K562 (cell line): ENCODE measurements at regions not wholly inside any gene's neighbourhood (a gene's known extent, or its start where the extent isn't known, plus 50 kb on each side); places are given as distances from the start of the nearest gene placed in this dataset.

Source experiments
- ATAC-seq: fragments of 200-7000 bp; cut with Tn5 transposase; 3 replicates; pipeline ENCODE4 v1.9.1; 2020; ENCODE audit warnings: moderate library complexity
- BruUV-seq: library from RNA; stranded (reverse); fragments of 400-500 nt; replicated peaks from 2 replicates; lab custom pipeline; 2021; lab: Mats Ljungman, UMichigan
- CTCF ChIA-PET: fragments of 300-600 bp; formaldehyde crosslinking; extraction: SDS; loops from one replicate; lab custom pipeline; 2021; ENCODE audit warnings: low intra/inter-chr PET ratio; lab: Yijun Ruan, JAX
- POLR2A ChIA-PET: fragments of 300-600, 350-650 bp; sonication (Branson Sonifier 250); formaldehyde crosslinking; extraction: SDS; loops from one replicate; lab custom pipeline; 2021; ENCODE audit warnings: antibody characterized with exemption, inconsistent platforms; lab: Yijun Ruan, JAX
- DNase-seq, 4 experiments: peaks; one replicate each; pipeline versions ENCODE4 v3.0.0 to v3.0.0-alpha.2; 2011 to 2018; ENCODE audit warnings: low spot score in 3 of 4, mixed read lengths in 3 of 4; ENCODE audit errors: extremely low read depth in 1 of 4
- FAIRE-seq: peaks from 2 replicates; lab custom pipeline; 2011; peaks lifted over from hg19 to GRCh38; lab: Jason Lieb, UNC
- H2AFZ ChIP-seq: 2 replicates; pipeline ENCODE4 v1.6.0; 2011; ENCODE audit warnings: low read depth, low read length, control low read depth, inconsistent platforms
- H3K27ac ChIP-seq: fragments of 200-600 bp; 3 replicates; pipeline ENCODE4 v1.8.0; 2011; ENCODE audit warnings: low read depth, mild to moderate bottlenecking, control low read depth, inconsistent platforms, low read length, moderate library complexity, mixed read lengths; ENCODE audit errors: extremely low read depth
- H3K27me3 ChIP-seq, 2 experiments: fragments of 300-600 bp in 1 of 2; 2 replicates in 1 of 2; 3 replicates in 1 of 2; pipeline versions ENCODE4 v1.6.0 to v1.8.0; 2011; ENCODE audit warnings: inconsistent platforms in 2 of 2, low read length in 2 of 2, mild to moderate bottlenecking in 1 of 2, mixed read lengths in 1 of 2, moderate library complexity in 1 of 2; ENCODE audit not compliant: control insufficient read depth in 2 of 2, insufficient read depth in 2 of 2
- H3K36me3 ChIP-seq: fragments of 300-600 bp; 3 replicates; pipeline ENCODE4 v1.8.0; 2011; ENCODE audit warnings: mild to moderate bottlenecking, low read length, inconsistent platforms; ENCODE audit not compliant: control insufficient read depth, insufficient read depth
- H3K4me1 ChIP-seq, 2 experiments: fragments of 200-600 bp in 1 of 2; replicated peaks in 1 of 2; 2 replicates in 1 of 2; 3 replicates in 1 of 2; pipeline versions ENCODE4 v1.5.1 to v1.8.0; 2011; ENCODE audit warnings: inconsistent platforms in 2 of 2, low read length in 2 of 2, mild to moderate bottlenecking in 1 of 2, mixed read lengths in 1 of 2, moderate library complexity in 1 of 2; ENCODE audit not compliant: control insufficient read depth in 2 of 2, insufficient read depth in 2 of 2
- H3K4me2 ChIP-seq: 2 replicates; pipeline ENCODE4 v1.6.1; 2011; ENCODE audit warnings: low read length, control low read depth, inconsistent platforms, mixed read lengths; ENCODE audit not compliant: insufficient read depth
- H3K4me3 ChIP-seq: fragments of 200-600 bp; sonication (generic), shearing (Covaris generic); 2 replicates; pipeline ENCODE4 v1.5.1; 2016; ENCODE audit warnings: control low read depth, inconsistent platforms
- H3K79me2 ChIP-seq: fragments of 200-600 bp; 3 replicates; pipeline ENCODE4 v1.8.0; 2011; ENCODE audit warnings: low read length, inconsistent platforms; ENCODE audit not compliant: control insufficient read depth, insufficient read depth
- H3K9ac ChIP-seq, 2 experiments: 2 replicates each; pipeline versions ENCODE4 v1.6.0 to v1.6.1; 2011; ENCODE audit warnings: low read depth in 2 of 2, low read length in 2 of 2, control low read depth in 1 of 2, inconsistent platforms in 1 of 2, mild to moderate bottlenecking in 1 of 2, mixed read lengths in 1 of 2; ENCODE audit not compliant: insufficient read depth in 1 of 2
- H3K9me1 ChIP-seq: one replicate; pipeline ENCODE4 v1.6.0; 2011; ENCODE audit warnings: inconsistent platforms, mild to moderate bottlenecking, low read length, moderate library complexity; ENCODE audit not compliant: control insufficient read depth, insufficient read depth
- H3K9me3 ChIP-seq: replicated peaks from 2 replicates; pipeline ENCODE4 v1.5.1; 2011; ENCODE audit warnings: low read depth, low read length, inconsistent platforms; ENCODE audit not compliant: control insufficient read depth, insufficient read depth
- H4K20me1 ChIP-seq: replicated peaks from 2 replicates; pipeline ENCODE4 v1.6.1; 2011; ENCODE audit warnings: low read length, inconsistent platforms, mixed read lengths; ENCODE audit not compliant: control insufficient read depth, insufficient read depth
- BRD4 ChIP-seq: fragments of 200-600 bp; sonication (generic); IDR thresholded peaks from 2 replicates; pipeline ENCODE4 v1.6.1; 2017; ENCODE audit warnings: inconsistent platforms
- CBX1 ChIP-seq: sonication (generic); IDR thresholded peaks from 2 replicates; pipeline ENCODE4 v1.6.1; 2016; ENCODE audit warnings: antibody characterized with exemption, low read depth, mild to moderate bottlenecking
- CTBP1 ChIP-seq: fragments of 450-650 bp; IDR thresholded peaks from 2 replicates; pipeline ENCODE4 v1.6.1; 2016; ENCODE audit warnings: borderline replicate concordance
- HDAC6 ChIP-seq: IDR thresholded peaks from 2 replicates; pipeline ENCODE4 v1.6.1; 2012; ENCODE audit warnings: low read depth, mild to moderate bottlenecking, control low read depth, inconsistent platforms, low read length, moderate library complexity
- L3MBTL2 ChIP-seq: fragments of 450-650 bp; IDR thresholded peaks from 2 replicates; pipeline ENCODE4 v1.6.1; 2016; ENCODE audit warnings: mild to moderate bottlenecking, moderate library complexity
- MCM5 ChIP-seq: fragments of 450-650 bp; IDR thresholded peaks from 2 replicates; pipeline ENCODE4 v1.6.1; 2016; ENCODE audit warnings: low read depth
- NR2C2 ChIP-seq, 2 experiments: fragments of 200-800 bp in 1 of 2; sonication (Bioruptor generic) in 1 of 2; sonication (generic) in 1 of 2; formaldehyde crosslinking in 1 of 2; IDR thresholded peaks; 2 replicates each; pipeline versions ENCODE4 v1.6.1 to v1.8.0; 2016 to 2022; ENCODE audit warnings: mild to moderate bottlenecking in 1 of 2, missing compliant biosample characterization in 1 of 2, missing genetic modification characterization in 1 of 2, missing genetic modification reagents in 1 of 2
- RAD51 ChIP-seq: fragments of 450-650 bp; IDR thresholded peaks from 2 replicates; pipeline ENCODE4 v1.7.1; 2016; ENCODE audit warnings: low read depth, mild to moderate bottlenecking, borderline replicate concordance
- RBM17 ChIP-seq: fragments of 200-400 bp; formaldehyde crosslinking; IDR thresholded peaks from 2 replicates; pipeline ENCODE4 v1.6.1; 2017; ENCODE audit warnings: low read depth, mild to moderate bottlenecking, low read length, borderline replicate concordance
- THRAP3 ChIP-seq: fragments of 450-650 bp; IDR thresholded peaks from 2 replicates; pipeline ENCODE4 v1.6.1; 2016; ENCODE audit warnings: mild to moderate bottlenecking, inconsistent platforms, borderline replicate concordance
- ZFPM2 ChIP-seq: fragments of 250-450 bp; sonication (Bioruptor Pico); IDR thresholded peaks from 2 replicates; pipeline ENCODE4 v1.5.1; 2022; ENCODE audit warnings: mild to moderate bottlenecking
- ZNF77 ChIP-seq: fragments of 250-450 bp; sonication (Bioruptor Pico); IDR thresholded peaks from 2 replicates; pipeline ENCODE4 v1.5.0; 2020
- ZNF785 ChIP-seq: fragments of 250-450 bp; sonication (Bioruptor Pico); IDR thresholded peaks from 2 replicates; pipeline ENCODE4 v1.4.0; 2020; ENCODE audit warnings: mild to moderate bottlenecking
- WGBS: fragments of 100-300 bp; shearing (Covaris generic); methylation state at CpG from one replicate; pipeline ENCODE4 v1.1.6; 2016; ENCODE audit warnings: low coverage, mixed read lengths; ENCODE audit not compliant: insufficient coverage; ENCODE audit errors: missing lambda C conversion rate; 5-methylcytosine and 5-hydroxymethylcytosine counted together
- in situ Hi-C: fragments of 300-500 bp; cut with MboI; formaldehyde crosslinking; loops from 4 replicates; pipeline ENCODE4 v1.15.0; 2018; ENCODE audit warnings: inconsistent platforms, mixed read lengths
- intact Hi-C: fragments of 100-400 bp; cut with micrococcal nuclease; formaldehyde crosslinking; loops from 2 replicates; pipeline ENCODE4 v1.14.2; 2022
- TF ChIP-seq, protein P1 (sequence below): fragments of 250-450 bp; sonication (Bioruptor Pico); IDR thresholded peaks from 2 replicates; pipeline ENCODE4 v1.5.0; 2021
- TF ChIP-seq, protein P2 (sequence below): sonication (generic); formaldehyde crosslinking; IDR thresholded peaks from 2 replicates; pipeline ENCODE4 v1.8.1; 2022; ENCODE audit warnings: missing genetic modification reagents
- TF ChIP-seq, protein P3 (sequence below): fragments of 250-450 bp; sonication (Bioruptor Pico); IDR thresholded peaks from 2 replicates; pipeline ENCODE4 v1.5.0; 2021; ENCODE audit warnings: mild to moderate bottlenecking, borderline replicate concordance
- TF ChIP-seq, protein P4 (sequence below): fragments of 250-450 bp; sonication (Bioruptor Pico); IDR thresholded peaks from 2 replicates; pipeline ENCODE4 v1.9.0; 2021; ENCODE audit warnings: mild to moderate bottlenecking, inconsistent platforms

DNA sequence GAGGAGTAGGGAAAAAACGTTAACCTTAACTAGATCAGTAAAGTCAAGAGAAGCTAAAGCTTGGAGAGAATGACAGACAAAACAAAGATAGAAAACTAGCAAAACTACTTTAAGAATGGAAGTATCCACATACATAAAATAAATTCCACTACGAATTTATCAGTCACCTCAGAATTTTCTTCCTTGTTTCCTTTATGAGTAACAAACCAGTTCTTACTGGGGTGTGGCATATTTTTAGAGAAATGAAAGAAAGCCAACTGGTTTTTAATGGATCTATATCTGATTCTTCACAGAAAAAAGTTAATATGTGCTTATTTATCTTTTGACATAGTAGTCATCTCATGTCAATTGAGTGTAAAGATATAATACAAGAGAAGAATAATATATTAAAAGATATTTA is 2033.7 kb upstream of the CELF4 start (continued):
- TF ChIP-seq, protein P1, sequence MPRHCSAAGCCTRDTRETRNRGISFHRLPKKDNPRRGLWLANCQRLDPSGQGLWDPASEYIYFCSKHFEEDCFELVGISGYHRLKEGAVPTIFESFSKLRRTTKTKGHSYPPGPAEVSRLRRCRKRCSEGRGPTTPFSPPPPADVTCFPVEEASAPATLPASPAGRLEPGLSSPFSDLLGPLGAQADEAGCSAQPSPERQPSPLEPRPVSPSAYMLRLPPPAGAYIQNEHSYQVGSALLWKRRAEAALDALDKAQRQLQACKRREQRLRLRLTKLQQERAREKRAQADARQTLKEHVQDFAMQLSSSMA (CRISPR knock-in tag): no peak
- no peak for TF ChIP-seq CBX1
- TF ChIP-seq, all 486 proteins: peak for 0

DNA sequence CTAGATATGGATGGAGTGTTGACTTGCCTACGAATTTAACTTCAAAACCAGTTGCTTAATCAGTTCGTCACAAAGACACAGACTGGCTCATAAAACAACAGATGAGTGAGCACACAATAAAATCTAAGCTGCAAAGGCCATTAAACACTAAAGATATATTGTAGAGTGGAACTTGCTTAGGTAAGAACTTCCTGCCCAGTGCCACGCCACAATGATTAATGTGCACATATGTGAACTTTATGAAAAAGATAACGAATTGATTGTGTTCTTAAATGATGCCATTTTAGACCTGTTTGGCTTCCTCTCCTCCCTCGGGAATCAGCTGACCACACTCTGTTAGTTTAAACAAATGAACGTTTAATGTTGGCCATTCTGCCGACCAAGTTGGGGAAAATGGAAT is 2031.3 kb upstream of the CELF4 start:
- DNase-seq: no peak
- no peak overlapping the region for H3K9ac ChIP-seq
- no peaks in the 10 kb centered on the region for H3K9me3 ChIP-seq
- H3K79me2 ChIP-seq: no peaks in the 10 kb centered on the region
- intact Hi-C loops: no loop called here
- H4K20me1 ChIP-seq: no peaks in the 10 kb centered on the region
- in situ Hi-C loops: no loop called here
- no peak overlapping the region for H3K27ac ChIP-seq
- ATAC-seq: no peak
- no peaks in the 10 kb centered on the region for H3K9me1 ChIP-seq
- no TSS peak for BruUV-seq
- 0% methylated on average over 6 of the region's 7 CpGs for WGBS
- H3K27me3 ChIP-seq: no peaks in the 10 kb centered on the region
- no peak overlapping the region for H3K4me3 ChIP-seq
- no peaks in the 10 kb centered on the region for H3K4me1 ChIP-seq
- H3K4me2 ChIP-seq: no peak overlapping the region
- no peak for FAIRE-seq
- H2AFZ ChIP-seq: no peak overlapping the region
- CTCF ChIA-PET: no interaction called here
- POLR2A ChIA-PET: no interaction called here
- no peaks in the 10 kb centered on the region for H3K36me3 ChIP-seq
- TF ChIP-seq NR2C2 (CRISPR knock-in tag; IDR thresholded peaks at IDR 0.05): no peak
- TF ChIP-seq NR2C2 (tag; IDR thresholded peaks at IDR 0.05): no peak
- TF ChIP-seq THRAP3: no peak
- no peak for TF ChIP-seq BRD4
- TF ChIP-seq ZNF785 (CRISPR knock-in tag): no peak
- TF ChIP-seq ZFPM2 (CRISPR knock-in tag): no peak
- no peak for TF ChIP-seq ZNF77 (CRISPR knock-in tag)
- no peak for TF ChIP-seq L3MBTL2
- no peak for TF ChIP-seq HDAC6
- TF ChIP-seq, protein P2, sequence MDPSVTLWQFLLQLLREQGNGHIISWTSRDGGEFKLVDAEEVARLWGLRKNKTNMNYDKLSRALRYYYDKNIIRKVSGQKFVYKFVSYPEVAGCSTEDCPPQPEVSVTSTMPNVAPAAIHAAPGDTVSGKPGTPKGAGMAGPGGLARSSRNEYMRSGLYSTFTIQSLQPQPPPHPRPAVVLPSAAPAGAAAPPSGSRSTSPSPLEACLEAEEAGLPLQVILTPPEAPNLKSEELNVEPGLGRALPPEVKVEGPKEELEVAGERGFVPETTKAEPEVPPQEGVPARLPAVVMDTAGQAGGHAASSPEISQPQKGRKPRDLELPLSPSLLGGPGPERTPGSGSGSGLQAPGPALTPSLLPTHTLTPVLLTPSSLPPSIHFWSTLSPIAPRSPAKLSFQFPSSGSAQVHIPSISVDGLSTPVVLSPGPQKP (CRISPR knock-in tag): no peak
- TF ChIP-seq CTBP1: no peak
- TF ChIP-seq, protein P3, sequence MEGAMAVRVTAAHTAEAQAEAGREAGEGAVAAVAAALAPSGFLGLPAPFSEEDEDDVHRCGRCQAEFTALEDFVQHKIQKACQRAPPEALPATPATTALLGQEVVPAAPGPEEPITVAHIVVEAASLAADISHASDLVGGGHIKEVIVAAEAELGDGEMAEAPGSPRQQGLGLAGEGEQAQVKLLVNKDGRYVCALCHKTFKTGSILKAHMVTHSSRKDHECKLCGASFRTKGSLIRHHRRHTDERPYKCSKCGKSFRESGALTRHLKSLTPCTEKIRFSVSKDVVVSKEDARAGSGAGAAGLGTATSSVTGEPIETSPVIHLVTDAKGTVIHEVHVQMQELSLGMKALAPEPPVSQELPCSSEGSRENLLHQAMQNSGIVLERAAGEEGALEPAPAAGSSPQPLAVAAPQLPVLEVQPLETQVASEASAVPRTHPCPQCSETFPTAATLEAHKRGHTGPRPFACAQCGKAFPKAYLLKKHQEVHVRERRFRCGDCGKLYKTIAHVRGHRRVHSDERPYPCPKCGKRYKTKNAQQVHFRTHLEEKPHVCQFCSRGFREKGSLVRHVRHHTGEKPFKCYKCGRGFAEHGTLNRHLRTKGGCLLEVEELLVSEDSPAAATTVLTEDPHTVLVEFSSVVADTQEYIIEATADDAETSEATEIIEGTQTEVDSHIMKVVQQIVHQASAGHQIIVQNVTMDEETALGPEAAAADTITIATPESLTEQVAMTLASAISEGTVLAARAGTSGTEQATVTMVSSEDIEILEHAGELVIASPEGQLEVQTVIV (CRISPR knock-in tag): no peak
- no peak for TF ChIP-seq MCM5
- TF ChIP-seq, protein P4, sequence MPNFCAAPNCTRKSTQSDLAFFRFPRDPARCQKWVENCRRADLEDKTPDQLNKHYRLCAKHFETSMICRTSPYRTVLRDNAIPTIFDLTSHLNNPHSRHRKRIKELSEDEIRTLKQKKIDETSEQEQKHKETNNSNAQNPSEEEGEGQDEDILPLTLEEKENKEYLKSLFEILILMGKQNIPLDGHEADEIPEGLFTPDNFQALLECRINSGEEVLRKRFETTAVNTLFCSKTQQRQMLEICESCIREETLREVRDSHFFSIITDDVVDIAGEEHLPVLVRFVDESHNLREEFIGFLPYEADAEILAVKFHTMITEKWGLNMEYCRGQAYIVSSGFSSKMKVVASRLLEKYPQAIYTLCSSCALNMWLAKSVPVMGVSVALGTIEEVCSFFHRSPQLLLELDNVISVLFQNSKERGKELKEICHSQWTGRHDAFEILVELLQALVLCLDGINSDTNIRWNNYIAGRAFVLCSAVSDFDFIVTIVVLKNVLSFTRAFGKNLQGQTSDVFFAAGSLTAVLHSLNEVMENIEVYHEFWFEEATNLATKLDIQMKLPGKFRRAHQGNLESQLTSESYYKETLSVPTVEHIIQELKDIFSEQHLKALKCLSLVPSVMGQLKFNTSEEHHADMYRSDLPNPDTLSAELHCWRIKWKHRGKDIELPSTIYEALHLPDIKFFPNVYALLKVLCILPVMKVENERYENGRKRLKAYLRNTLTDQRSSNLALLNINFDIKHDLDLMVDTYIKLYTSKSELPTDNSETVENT (CRISPR knock-in tag): no peak
- TF ChIP-seq RAD51: no peak
- TF ChIP-seq RBM17: no peak
